T-cell (primary cell): ENCODE measurements at regions not wholly inside any gene's neighbourhood (a gene's known extent, or its start where the extent isn't known, plus 50 kb on each side); places are given as distances from the start of the nearest gene placed in this dataset.

Experiments used
- ATAC-seq, 4 experiments: fragments of 200-7000 bp in 3 of 4; fragments of 150-1000 bp in 1 of 4; cut with Tn5 transposase; replicated peaks in 1 of 4; 1 replicate in 3 of 4; 2 replicates in 1 of 4; pipeline ENCODE4 v1.10.0; 2021; ENCODE audit warnings: moderate library complexity in 3 of 4, mild to moderate bottlenecking in 2 of 4, moderate number of reproducible peaks in 1 of 4
- CTCF ChIA-PET, 2 donors: fragments of 300-600 bp; sonication (Branson Sonifier 250); formaldehyde crosslinking; loops; one replicate each; lab custom pipeline; 2022; ENCODE audit warnings: antibody characterized with exemption in 2 of 2; lab: Charles Lee
- POLR2A ChIA-PET, 2 donors: fragments of 300-600 bp; sonication (Branson Sonifier 250); formaldehyde crosslinking; loops; one replicate each; lab custom pipeline; 2022; ENCODE audit warnings: antibody characterized with exemption in 2 of 2; lab: Charles Lee
- DNase-seq, 35 experiments: peaks; one replicate each; pipeline versions ENCODE4 v3.0.0 to v3.0.0-alpha.2; 2013 to 2023
- H3K27ac ChIP-seq: one replicate; pipeline ENCODE4 v1.5.1; 2013; ENCODE audit warnings: low read length
- H3K27me3 ChIP-seq, 2 experiments: replicated peaks in 1 of 2; 1 replicate in 1 of 2; 2 replicates in 1 of 2; pipeline versions ENCODE4 v1.6.1 to v1.7.0; 2013; ENCODE audit warnings: low read length in 1 of 2, mixed read lengths in 1 of 2; ENCODE audit not compliant: control insufficient read depth in 2 of 2, insufficient read depth in 2 of 2; ENCODE audit errors: extremely low read depth in 1 of 2
- H3K36me3 ChIP-seq, 2 donors: 1 replicate in 1 of 2; 2 replicates in 1 of 2; pipeline versions ENCODE4 v1.6.1 to v1.7.0; 2013; ENCODE audit warnings: low read length in 1 of 2; ENCODE audit not compliant: control insufficient read depth in 2 of 2, insufficient read depth in 1 of 2; ENCODE audit errors: extremely low read depth in 1 of 2
- H3K4me1 ChIP-seq, 2 experiments: 1 replicate in 1 of 2; 2 replicates in 1 of 2; pipeline versions ENCODE4 v1.6.1 to v1.7.0; 2013; ENCODE audit warnings: low read length in 2 of 2, mixed read lengths in 1 of 2; ENCODE audit not compliant: insufficient read depth in 2 of 2, control insufficient read depth in 1 of 2; ENCODE audit errors: extremely low read depth in 1 of 2
- H3K4me3 ChIP-seq, 2 donors: 1 replicate in 1 of 2; 2 replicates in 1 of 2; pipeline versions ENCODE4 v1.5.1 to v1.7.0; 2013; ENCODE audit warnings: mild to moderate bottlenecking in 2 of 2, low read length in 1 of 2, moderate library complexity in 1 of 2; ENCODE audit not compliant: control insufficient read depth in 1 of 2; ENCODE audit errors: extremely low read depth in 1 of 2
- H3K9me3 ChIP-seq: 2 replicates; pipeline ENCODE4 v1.7.0; 2013
- H3K27ac Mint-ChIP-seq, 2 donors: one replicate each; pipeline ENCODE4 v1.8.0; 2020 to 2021; ENCODE audit warnings: mild to moderate bottlenecking in 2 of 2, mixed read lengths in 2 of 2
- H3K27me3 Mint-ChIP-seq, 2 donors: one replicate each; pipeline ENCODE4 v1.8.0; 2021 to 2022; ENCODE audit warnings: mixed read lengths in 2 of 2
- H3K36me3 Mint-ChIP-seq: one replicate; pipeline ENCODE4 v1.8.0; 2021; ENCODE audit warnings: mixed read lengths
- H3K4me1 Mint-ChIP-seq, 3 donors: one replicate each; pipeline ENCODE4 v1.8.0; 2020 to 2022; ENCODE audit warnings: mixed read lengths in 3 of 3, mild to moderate bottlenecking in 1 of 3
- H3K4me3 Mint-ChIP-seq, 3 donors: one replicate each; pipeline ENCODE4 v1.8.0; 2020 to 2022; ENCODE audit warnings: mild to moderate bottlenecking in 3 of 3, mixed read lengths in 3 of 3, moderate library complexity in 3 of 3
- H3K9me3 Mint-ChIP-seq, 3 donors: one replicate each; pipeline ENCODE4 v1.8.0; 2020 to 2022; ENCODE audit warnings: mixed read lengths in 3 of 3
- WGBS: methylation state at CpG from one replicate; pipeline ENCODE4 v1.1.5; 2013; ENCODE audit warnings: missing lambda C conversion rate; ENCODE audit not compliant: insufficient coverage; 5-methylcytosine and 5-hydroxymethylcytosine counted together

DNA sequence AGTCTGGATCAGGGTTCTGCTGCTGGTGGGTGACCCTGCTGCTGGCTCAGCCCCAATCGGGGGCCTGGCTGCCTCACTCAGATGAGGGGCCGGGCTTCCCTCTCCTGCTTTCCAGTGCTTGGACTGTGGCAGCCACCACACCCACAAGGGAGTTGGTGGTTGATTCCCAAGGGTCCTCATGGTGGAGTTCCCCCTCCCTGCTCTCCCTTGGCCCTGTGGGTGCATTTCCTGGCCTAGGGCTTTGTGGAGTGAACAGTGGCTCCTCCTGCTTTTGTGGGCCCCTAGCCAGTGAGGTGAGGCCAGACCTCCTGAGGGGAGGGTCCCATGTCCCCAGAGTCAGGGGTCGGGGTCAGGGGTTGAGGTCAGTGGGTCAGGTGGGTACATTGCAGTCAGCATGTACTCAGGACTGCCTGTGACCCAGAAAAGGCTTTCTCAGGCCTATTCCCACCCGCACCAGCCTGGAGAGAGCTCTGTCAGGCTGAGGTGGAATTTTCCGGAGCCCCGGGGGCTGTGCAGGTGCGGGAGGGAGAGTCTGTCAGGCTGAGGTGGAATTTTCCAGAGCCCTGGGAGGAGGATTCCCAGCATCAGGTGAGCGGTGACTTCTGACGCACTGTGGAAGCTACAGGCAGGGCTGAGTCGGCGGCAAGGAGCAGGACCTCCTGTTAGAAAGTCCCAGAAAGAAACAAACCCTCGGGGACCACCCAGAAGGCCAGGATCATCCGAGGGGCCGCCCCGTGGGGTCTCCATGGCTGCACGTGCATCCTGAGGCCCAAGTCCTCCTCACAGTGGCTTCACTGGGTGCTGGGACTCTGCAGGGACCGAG lies 94.4 kb upstream of the INSIG1 start:
- peaks cover 9 to 26% of the 10 kb centered on the region in 2 experiments for H3K4me1 ChIP-seq
- ATAC-seq: no peak
- no peaks in the 10 kb centered on the region for H3K9me3 ChIP-seq
- Mint-ChIP-seq H3K4me1 (peaks cover 23 to 29% (median 28%) of the 10 kb centered on the region in 3 donors), H3K4me3 (no peak overlapping the region), H3K9me3 (no peaks in the 10 kb centered on the region), H3K27ac (no peak overlapping the region), H3K36me3 (no peaks in the 10 kb centered on the region), H3K27me3 (peaks cover 0 to 3% of the 10 kb centered on the region in 2 donors)
- peaks cover 0 to 4% of the 10 kb centered on the region in 2 experiments for H3K27me3 ChIP-seq
- no peak for DNase-seq
- 82% methylated on average over 16 of the region's 17 CpGs for WGBS
- CTCF ChIA-PET: no interaction called here
- POLR2A ChIA-PET: no interaction called here
- H3K27ac ChIP-seq: no peak overlapping the region
- no peaks in the 10 kb centered on the region for H3K36me3 ChIP-seq
- H3K4me3 ChIP-seq: no peak overlapping the region

DNA sequence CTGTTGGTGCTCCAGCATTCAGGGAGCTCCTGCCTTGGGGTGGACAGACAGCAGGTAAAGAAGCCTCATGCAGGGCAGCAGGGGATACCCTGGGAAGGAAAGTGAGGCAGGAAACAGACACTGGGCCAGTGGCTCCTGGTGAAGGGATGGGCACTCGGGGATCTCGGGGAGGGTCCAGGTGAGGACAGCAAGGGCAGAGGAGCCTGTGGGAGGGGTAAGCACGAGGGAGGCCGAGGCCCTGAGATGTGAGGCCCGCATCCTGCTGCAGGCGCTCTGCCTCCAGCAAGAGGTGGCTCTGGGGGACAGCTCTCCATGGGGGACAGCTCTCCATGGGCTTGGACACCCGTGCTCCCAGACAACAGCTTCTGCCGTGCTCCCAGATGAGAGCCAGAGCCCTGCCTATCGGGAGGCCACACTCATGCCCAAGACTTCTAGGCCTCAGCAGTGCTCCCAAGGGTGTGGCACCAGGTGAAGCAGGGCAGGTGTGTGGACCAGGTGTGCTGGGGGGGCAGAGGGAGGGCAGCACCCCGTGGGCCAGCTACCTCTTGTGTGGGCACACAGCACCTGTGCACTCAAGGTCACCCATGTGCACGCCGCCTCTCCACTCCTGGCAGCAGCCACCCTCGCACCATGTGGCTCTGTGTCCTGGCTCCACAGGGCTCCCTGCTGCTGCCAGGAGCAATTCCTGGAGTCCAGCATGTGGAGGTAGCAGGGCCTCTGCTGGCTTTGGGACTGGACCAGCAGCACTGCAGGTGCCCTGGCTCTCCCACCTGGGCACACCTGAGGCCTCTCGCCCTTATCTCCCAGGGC lies 93.6 kb upstream of the INSIG1 start:
- Mint-ChIP-seq H3K27me3 (peaks cover 0 to 3% of the 10 kb centered on the region in 2 donors), H3K27ac (no peak overlapping the region), H3K4me1 (peaks cover 21 to 28% (median 26%) of the 10 kb centered on the region in 3 donors), H3K4me3 (peak overlapping the region in 1 of 3 donors; percentile 77), H3K36me3 (no peaks in the 10 kb centered on the region), H3K9me3 (no peaks in the 10 kb centered on the region)
- no peak for ATAC-seq
- peak overlapping the region; percentile 88 for H3K27ac ChIP-seq
- no peak overlapping the region for H3K4me3 ChIP-seq
- DNase-seq: no peak
- WGBS: 88% methylated on average over 14 of the region's 14 CpGs
- CTCF ChIA-PET: interaction anchor here (1.3 to 2.3 kb wide), 2 partner anchors 95 to 141 kb away, joined by 4 to 21 read pairs; partner anchors contain the start of gene INSIG1 (in 1 of the 2)
- no peaks in the 10 kb centered on the region for H3K27me3 ChIP-seq
- POLR2A ChIA-PET: interaction anchor here (0.5 to 2.2 kb wide), 4 partner anchors 94 to 1645 kb away, joined by 3 to 41 read pairs (median 3); partner anchors contain the start of gene INSIG1 (in 2 of the 2)
- H3K4me1 ChIP-seq: peaks cover 9 to 26% of the 10 kb centered on the region in 2 experiments
- no peaks in the 10 kb centered on the region for H3K36me3 ChIP-seq
- no peaks in the 10 kb centered on the region for H3K9me3 ChIP-seq

DNA sequence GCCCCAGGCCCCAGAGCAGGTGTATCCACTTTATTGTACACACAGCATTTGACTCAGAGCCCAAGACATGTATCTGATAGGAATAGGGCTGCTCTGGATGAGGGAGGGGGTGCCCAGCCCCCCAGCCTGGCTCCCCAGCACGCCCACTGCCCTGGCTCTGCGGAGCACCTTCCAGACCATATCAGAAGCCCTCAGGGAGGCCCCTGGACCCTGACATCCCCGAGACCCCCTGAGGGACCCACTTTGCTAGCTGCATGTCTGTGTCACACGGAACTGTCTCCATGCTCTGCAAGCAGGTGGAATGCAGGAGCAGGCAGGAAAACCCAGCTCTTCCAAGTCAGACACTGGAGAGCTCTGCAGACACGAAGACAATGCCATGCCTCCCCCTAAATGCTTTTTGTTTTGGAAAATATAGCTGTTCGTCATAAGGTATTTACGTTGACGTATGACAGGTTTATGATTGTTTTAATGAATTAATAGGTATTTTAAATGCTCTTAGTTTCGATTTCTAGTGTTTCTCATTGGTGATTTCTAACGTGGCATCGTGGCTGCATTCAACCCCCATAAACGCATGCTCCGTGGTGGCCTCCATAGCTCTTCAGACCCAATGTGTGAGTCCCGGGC lies 92.8 kb upstream of the INSIG1 start:
- Mint-ChIP-seq H3K36me3 (no peaks in the 10 kb centered on the region), H3K27ac (peak overlapping the region; percentile 83 to 90), H3K4me3 (peak overlapping the region; percentile 68 to 78 (median 77)), H3K27me3 (no peaks in the 10 kb centered on the region), H3K9me3 (no peaks in the 10 kb centered on the region), H3K4me1 (peaks cover 21 to 28% (median 23%) of the 10 kb centered on the region in 3 donors)
- Histone ChIP-seq H3K9me3 (no peaks in the 10 kb centered on the region), H3K36me3 (no peaks in the 10 kb centered on the region), H3K27ac (peak overlapping the region; percentile 88), H3K27me3 (peaks cover 0 to 1% of the 10 kb centered on the region in 2 experiments), H3K4me3 (peak overlapping the region in 1 of 2 donors; percentile 63), H3K4me1 (peaks cover 9 to 26% of the 10 kb centered on the region in 2 experiments)
- POLR2A ChIA-PET: interaction anchor here (0.5 to 2.2 kb wide), 3 partner anchors 93 to 1644 kb away, joined by 3 to 41 read pairs (median 3); partner anchors contain the start of gene INSIG1 (in 2 of the 2)
- no peak for ATAC-seq
- no peak for DNase-seq
- CTCF ChIA-PET: interaction anchor here (0.8 to 2.3 kb wide), 4 partner anchors 94 to 277 kb away, joined by 4 to 21 read pairs (median 10); partner anchors contain the start of gene INSIG1 (in 1 of the 2)
- WGBS: 70% methylated on average over 10 of the region's 14 CpGs

DNA sequence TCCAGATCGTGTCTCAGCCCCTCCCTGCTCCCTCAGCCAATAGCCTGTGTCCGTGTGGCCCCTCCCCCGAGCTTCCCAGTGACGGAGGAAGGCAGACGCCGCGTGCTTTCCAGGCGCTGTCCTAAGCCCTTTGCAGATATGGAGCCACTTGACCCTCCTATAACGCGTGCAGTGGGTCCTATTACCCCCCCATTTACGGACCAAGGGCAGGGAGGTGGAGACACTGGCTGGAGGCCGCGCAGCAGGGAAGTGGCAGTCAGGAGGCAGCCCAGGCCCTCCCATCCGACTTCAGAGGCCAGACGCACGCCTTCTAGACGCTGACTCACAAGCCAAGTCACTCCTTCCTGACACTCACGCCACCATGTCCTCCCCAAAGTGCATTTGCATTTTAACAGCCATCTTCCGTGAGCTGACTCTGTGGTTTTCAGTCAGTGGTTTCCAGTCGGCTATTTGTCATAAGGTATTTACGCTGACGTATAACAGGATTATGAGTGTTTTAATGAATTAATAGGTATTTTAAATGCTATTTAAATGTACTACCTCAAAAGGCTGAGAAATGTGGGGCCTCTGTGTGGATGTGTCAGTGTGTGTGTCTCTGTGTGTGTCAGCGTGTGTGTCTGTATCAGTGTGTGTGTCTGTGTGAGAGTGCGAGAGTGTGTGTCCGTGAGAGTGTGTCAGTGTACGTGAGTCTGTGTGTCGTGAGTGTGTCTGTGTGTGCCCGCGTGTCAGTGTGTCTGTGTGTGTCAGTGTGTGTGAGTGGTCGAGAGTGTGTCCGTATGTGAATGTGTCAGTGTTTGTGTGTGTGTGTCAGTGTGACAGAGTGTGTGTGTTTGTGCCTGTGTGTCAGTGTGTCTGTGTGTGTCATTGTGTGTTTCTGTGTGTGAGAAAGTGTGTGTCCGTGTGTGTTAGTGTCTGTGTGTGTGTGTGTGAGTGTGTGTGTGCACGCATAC lies 92.0 kb upstream of the INSIG1 start:
- Mint-ChIP-seq H3K9me3 (no peaks in the 10 kb centered on the region), H3K36me3 (no peaks in the 10 kb centered on the region), H3K27me3 (no peaks in the 10 kb centered on the region), H3K4me3 (peak overlapping the region; percentile 68 to 78 (median 77)), H3K27ac (peak overlapping the region; percentile 83 to 90), H3K4me1 (peaks cover 21 to 28% (median 23%) of the 10 kb centered on the region in 3 donors)
- H3K36me3 ChIP-seq: no peaks in the 10 kb centered on the region
- H3K4me3 ChIP-seq: peak overlapping the region; percentile 63 to 66
- 2% methylated on average over 32 of the region's 33 CpGs for WGBS
- ChIA-PET POLR2A (interaction anchor here (0.9 to 2.2 kb wide), 2 partner anchors 92 kb away, joined by 3 to 41 read pairs; partner anchors contain the start of gene INSIG1 (in 2 of the 2)), CTCF (interaction anchor here (0.8 to 2.3 kb wide), 4 partner anchors 93 to 278 kb away, joined by 4 to 21 read pairs (median 10); partner anchors contain the start of gene INSIG1 (in 1 of the 2))
- H3K4me1 ChIP-seq: peaks cover 9 to 26% of the 10 kb centered on the region in 2 experiments
- DNase-seq (peak; percentile 50 to 95 (median 80)), ATAC-seq (peak; percentile 92 to 96 (median 94))
- H3K27ac ChIP-seq: peak overlapping the region; percentile 88
- H3K27me3 ChIP-seq: peaks cover 0 to 3% of the 10 kb centered on the region in 2 experiments
- H3K9me3 ChIP-seq: no peaks in the 10 kb centered on the region

DNA sequence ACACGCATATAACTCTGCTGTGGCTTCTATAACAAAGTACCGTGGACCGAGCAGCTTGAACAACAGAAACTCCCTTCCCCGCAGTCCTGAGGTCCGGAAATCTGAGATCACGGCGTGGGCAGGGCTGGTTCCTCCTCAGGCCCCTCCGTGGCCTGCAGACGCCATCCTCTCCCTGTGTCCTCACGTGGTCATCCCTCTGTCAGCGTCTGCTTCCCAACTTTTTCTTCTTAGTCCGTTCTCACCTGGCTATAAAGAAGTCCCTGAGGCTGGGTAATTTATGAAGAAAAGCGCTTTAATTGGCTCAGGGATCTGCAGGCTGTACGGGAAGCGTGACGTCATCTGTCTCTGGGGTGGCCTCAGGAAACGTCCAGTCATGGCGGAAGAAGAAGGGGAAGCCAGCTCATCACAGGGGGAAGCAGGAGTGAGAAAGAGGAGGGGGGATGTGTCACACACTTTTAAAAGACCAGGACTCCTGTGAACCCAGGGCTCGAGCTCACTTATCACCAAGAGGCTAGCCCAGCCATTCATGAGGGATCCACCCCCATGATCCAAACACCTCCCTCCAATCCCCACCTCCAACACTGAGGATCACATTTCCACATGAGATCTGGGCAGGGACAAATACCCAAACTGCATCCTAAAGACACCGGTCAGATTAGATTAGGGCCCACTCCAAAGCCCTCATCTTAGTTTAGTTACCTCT lies 91.2 kb upstream of the INSIG1 start:
- POLR2A ChIA-PET: interaction anchor here in 1 of 2 donors (2.2 kb wide), 1 partner anchor 91 kb away, joined by 41 read pairs; the partner anchor contains the start of gene INSIG1
- Mint-ChIP-seq H3K27me3 (no peaks in the 10 kb centered on the region), H3K9me3 (no peaks in the 10 kb centered on the region), H3K36me3 (no peaks in the 10 kb centered on the region), H3K4me1 (peaks cover 21 to 28% (median 23%) of the 10 kb centered on the region in 3 donors), H3K27ac (peak overlapping the region; percentile 83 to 90), H3K4me3 (peak overlapping the region; percentile 68 to 78 (median 77))
- no peak for ATAC-seq
- Histone ChIP-seq H3K27ac (peak overlapping the region; percentile 88), H3K36me3 (no peaks in the 10 kb centered on the region), H3K9me3 (no peaks in the 10 kb centered on the region), H3K4me3 (peak overlapping the region; percentile 27 to 63), H3K27me3 (peaks cover 0 to 3% of the 10 kb centered on the region in 2 experiments), H3K4me1 (peaks cover 9 to 26% of the 10 kb centered on the region in 2 experiments)
- peak in 33 of 35 experiments; percentile 8 to 75 (median 42) for DNase-seq
- WGBS: 17% methylated on average over 14 of the region's 20 CpGs
- CTCF ChIA-PET: interaction anchor here in 1 of 2 donors (2.3 kb wide), 1 partner anchor 92 kb away, joined by 21 read pairs; the partner anchor contains the start of gene INSIG1
